HepG2 (cell line): ENCODE measurements at regions not wholly inside any gene's neighbourhood (a gene's known extent, or its start where the extent isn't known, plus 50 kb on each side); places are given as distances from the start of the nearest gene placed in this dataset.

Experiments used
- ATAC-seq: fragments of 200-7000 bp; cut with Tn5 transposase; 3 replicates; pipeline ENCODE4 v1.9.1; 2020; ENCODE audit warnings: mild to moderate bottlenecking, moderate library complexity
- BruUV-seq: library from RNA; stranded (reverse); fragments of 400-500 nt; replicated peaks from 2 replicates; lab custom pipeline; 2021; lab: Mats Ljungman, UMichigan
- CTCF ChIA-PET: fragments of 300-600 bp; formaldehyde crosslinking; extraction: SDS; loops from one replicate; lab custom pipeline; 2021; ENCODE audit warnings: low total read pairs, inconsistent platforms, low intra/inter-chr PET ratio; lab: Yijun Ruan, JAX
- POLR2A ChIA-PET: fragments of 350-600 bp; sonication (Branson Sonifier 250); formaldehyde crosslinking; loops from one replicate; lab custom pipeline; 2020; ENCODE audit warnings: antibody characterized with exemption, inconsistent platforms; lab: Yijun Ruan, JAX
- DNase-seq: peaks from one replicate; pipeline ENCODE4 v3.0.0-alpha.2; 2015; ENCODE audit warnings: low spot score
- FAIRE-seq: peaks from 3 replicates; lab custom pipeline; 2011; peaks lifted over from hg19 to GRCh38; lab: Jason Lieb, UNC
- H2AFZ ChIP-seq: one replicate; pipeline ENCODE4 v1.6.1; 2011; ENCODE audit warnings: low read length, inconsistent platforms
- H3K27ac ChIP-seq: fragments of 300-600 bp; 3 replicates; pipeline ENCODE4 v1.8.0; 2011; ENCODE audit warnings: mixed run types, mild to moderate bottlenecking, mixed read lengths, low read length, inconsistent platforms; ENCODE audit not compliant: insufficient read depth; ENCODE audit errors: extremely low read length
- H3K27me3 ChIP-seq, 2 experiments: fragments of 200-600 bp in 1 of 2; 2 replicates in 1 of 2; 3 replicates in 1 of 2; pipeline versions ENCODE4 v1.6.0 to v1.8.0; 2011; ENCODE audit warnings: low read length in 2 of 2, mild to moderate bottlenecking in 2 of 2, moderate library complexity in 2 of 2, inconsistent platforms in 1 of 2; ENCODE audit not compliant: insufficient read depth in 2 of 2, control insufficient read depth in 1 of 2
- H3K36me3 ChIP-seq, 2 experiments: fragments of 200-600 bp in 1 of 2; replicated peaks in 1 of 2; 2 replicates in 1 of 2; 3 replicates in 1 of 2; pipeline versions ENCODE4 v1.5.1 to v1.8.0; 2011; ENCODE audit warnings: low read length in 2 of 2, inconsistent platforms in 1 of 2; ENCODE audit not compliant: insufficient read depth in 2 of 2, control insufficient read depth in 1 of 2
- H3K4me1 ChIP-seq: 2 replicates; pipeline ENCODE4 v1.5.1; 2012; ENCODE audit warnings: low read length, inconsistent platforms; ENCODE audit not compliant: insufficient read depth
- H3K4me2 ChIP-seq: 2 replicates; pipeline ENCODE4 v1.6.0; 2011; ENCODE audit warnings: low read depth, low read length, inconsistent platforms
- H3K4me3 ChIP-seq, 3 experiments: fragments of 200-600 bp in 1 of 3; sonication (generic), shearing (Covaris generic) in 1 of 3; replicated peaks in 1 of 3; 2 replicates each; pipeline ENCODE4 v1.5.1; 2011 to 2016; ENCODE audit warnings: low read length in 3 of 3, inconsistent platforms in 2 of 3, low read depth in 2 of 3, mild to moderate bottlenecking in 2 of 3, control low read depth in 1 of 3, mixed read lengths in 1 of 3; ENCODE audit not compliant: insufficient read depth in 1 of 3
- H3K79me2 ChIP-seq: one replicate; pipeline ENCODE4 v1.6.1; 2011; ENCODE audit warnings: low read length, inconsistent platforms; ENCODE audit not compliant: insufficient read depth
- H3K9ac ChIP-seq: 2 replicates; pipeline ENCODE4 v1.6.0; 2011; ENCODE audit warnings: mild to moderate bottlenecking, low read depth, low read length, inconsistent platforms; ENCODE audit not compliant: insufficient read depth
- H3K9me3 ChIP-seq: 2 replicates; pipeline ENCODE4 v1.5.1; 2012; ENCODE audit warnings: mild to moderate bottlenecking, low read length
- H4K20me1 ChIP-seq: 2 replicates; pipeline ENCODE4 v1.6.0; 2011; ENCODE audit warnings: inconsistent platforms, mild to moderate bottlenecking, low read length, moderate library complexity; ENCODE audit not compliant: insufficient read depth
- ARNT2 ChIP-seq: sonication (generic); formaldehyde crosslinking; IDR thresholded peaks from 2 replicates; pipeline ENCODE4 v1.8.0; 2022; ENCODE audit warnings: mild to moderate bottlenecking, low read depth, missing genetic modification reagents, moderate library complexity
- BCL6 ChIP-seq: IDR thresholded peaks from 2 replicates; pipeline ENCODE4 v1.6.1; 2016; ENCODE audit warnings: missing genetic modification reagents, missing compliant biosample characterization
- CC2D1A ChIP-seq: sonication (generic); formaldehyde crosslinking; IDR thresholded peaks from 2 replicates; pipeline ENCODE4 v1.8.1; 2023; ENCODE audit warnings: mild to moderate bottlenecking, missing genetic modification reagents
- CEBPB ChIP-seq: IDR thresholded peaks from 2 replicates; pipeline ENCODE4 v1.6.1; 2011; ENCODE audit warnings: low read depth, low read length, improper control_type of control experiment, borderline replicate concordance
- CTCF ChIP-seq: sonication (generic); formaldehyde crosslinking; IDR thresholded peaks from 2 replicates; pipeline ENCODE4 v1.5.0; 2020; ENCODE audit warnings: mild to moderate bottlenecking, missing genetic modification reagents, moderate library complexity
- FOSL2 ChIP-seq: sonication (generic); formaldehyde crosslinking; IDR thresholded peaks from 2 replicates; pipeline ENCODE4 v1.4.0; 2020; ENCODE audit warnings: missing genetic modification reagents
- JDP2 ChIP-seq: sonication (generic); formaldehyde crosslinking; IDR thresholded peaks from 2 replicates; pipeline ENCODE4 v1.8.1; 2022; ENCODE audit warnings: missing genetic modification reagents, borderline replicate concordance
- KAT2B ChIP-seq: fragments of 150-350 bp; IDR thresholded peaks from 2 replicates; pipeline ENCODE4 v1.6.1; 2014; ENCODE audit warnings: low read depth, low read length, borderline replicate concordance
- NFRKB ChIP-seq: fragments of 450-650 bp; IDR thresholded peaks from 2 replicates; pipeline ENCODE4 v1.6.1; 2017
- NR2F2 ChIP-seq: IDR thresholded peaks from 2 replicates; pipeline ENCODE4 v1.6.1; 2012; ENCODE audit warnings: low read depth, inconsistent platforms, borderline replicate concordance
- STAG1 ChIP-seq: sonication (generic); formaldehyde crosslinking; IDR thresholded peaks from 2 replicates; pipeline ENCODE4 v1.4.0; 2020; ENCODE audit warnings: missing genetic modification reagents
- TGIF2 ChIP-seq: IDR thresholded peaks from 2 replicates; pipeline ENCODE4 v1.6.1; 2016; ENCODE audit warnings: control low read depth, missing compliant biosample characterization
- THAP11 ChIP-seq: IDR thresholded peaks from 2 replicates; pipeline ENCODE4 v1.6.1; 2016; ENCODE audit warnings: missing biosample characterization, missing genetic modification reagents
- ZBTB1 ChIP-seq: sonication (generic); formaldehyde crosslinking; IDR thresholded peaks from 2 replicates; pipeline ENCODE4 v1.4.0; 2020; ENCODE audit warnings: missing genetic modification reagents, borderline replicate concordance
- ZC3H13 ChIP-seq: sonication (generic); formaldehyde crosslinking; IDR thresholded peaks from 2 replicates; pipeline ENCODE4 v1.8.1; 2023; ENCODE audit warnings: mild to moderate bottlenecking, missing genetic modification reagents, moderate library complexity
- ZFP36L2 ChIP-seq: sonication (generic); formaldehyde crosslinking; IDR thresholded peaks from 2 replicates; pipeline ENCODE4 v1.4.0; 2020; ENCODE audit warnings: missing genetic modification reagents
- ZNF430 ChIP-seq: sonication (generic); formaldehyde crosslinking; IDR thresholded peaks from 2 replicates; pipeline ENCODE4 v1.9.0; 2021; ENCODE audit warnings: mild to moderate bottlenecking, missing genetic modification reagents
- ZNF672 ChIP-seq: sonication (generic); formaldehyde crosslinking; IDR thresholded peaks from 2 replicates; pipeline ENCODE4 v1.8.1; 2022; ENCODE audit warnings: missing genetic modification reagents
- WGBS: methylation state at CpG from one replicate; pipeline ENCODE4 v1.1.6; 2017; ENCODE audit warnings: low lambda C conversion rate; 5-methylcytosine and 5-hydroxymethylcytosine counted together
- in situ Hi-C: cut with HindIII; loops from 2 replicates; pipeline ENCODE4 v1.10.0; 2017; ENCODE audit warnings: low pct_unique_long_range_greater_than_20kb; ENCODE audit not compliant: extremely low pct_ligation_motif_present
- intact Hi-C: fragments of 100-400 bp; cut with micrococcal nuclease; formaldehyde crosslinking; loops from one replicate; pipeline ENCODE4 v1.10.0; 2022; ENCODE audit not compliant: unreplicated experiment
- TF ChIP-seq, protein P1 (sequence below): sonication (generic); formaldehyde crosslinking; IDR thresholded peaks from 2 replicates; pipeline ENCODE4 v1.4.0; 2020; ENCODE audit warnings: missing genetic modification reagents, mild to moderate bottlenecking, borderline replicate concordance

DNA sequence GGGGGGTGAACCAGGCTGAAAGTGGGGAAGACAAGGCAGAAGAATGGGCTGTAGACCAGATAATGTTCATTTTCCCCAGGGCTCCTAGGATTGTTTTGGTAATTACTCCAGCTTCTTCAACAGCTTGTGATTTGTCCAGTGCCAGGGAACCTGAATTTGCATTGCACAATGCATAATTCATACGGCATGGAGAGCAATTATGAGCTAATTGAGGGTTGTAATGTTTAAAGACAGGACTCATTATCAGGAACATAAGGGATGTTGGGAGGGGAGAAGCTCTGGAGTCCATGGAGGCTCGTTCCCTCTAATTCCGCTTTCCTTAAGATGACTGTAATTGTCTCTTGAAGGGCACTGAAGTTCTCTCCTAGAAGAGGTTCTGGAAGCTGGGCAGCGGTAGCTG lies 405.0 kb upstream of the ZMIZ1 start:
- intact Hi-C loops, result no loop called here
- Histone ChIP-seq H3K9ac (no peak overlapping the region), H4K20me1 (no peaks in the 10 kb centered on the region), H3K27me3 (no peaks in the 10 kb centered on the region; a peak in 1 of 5 replicates), H2AFZ (no peak overlapping the region), H3K4me2 (no peak overlapping the region), H3K36me3 (no peaks in the 10 kb centered on the region), H3K27ac (no peak overlapping the region), H3K4me1 (peaks cover 3% of the 10 kb centered on the region)
- 55% methylated on average over 4 of the region's 4 CpGs for WGBS
- DNase-seq, result no peak
- FAIRE-seq, result no peak
- no TSS peak for BruUV-seq
- POLR2A ChIA-PET, result no interaction called here
- TF ChIP-seq CEBPB (0 out of 2 replicates have a peak, but pooled peaks have one; percentile 13), ZNF672 (CRISPR knock-in tag) (no peak)
- TF ChIP-seq, all 625 proteins: peak for 1
- Histone ChIP-seq H3K4me3 (no peak overlapping the region), H3K79me2 (no peaks in the 10 kb centered on the region), H3K9me3 (peaks cover 20% of the 10 kb centered on the region)
- in situ Hi-C loops, result no loop called here
- CTCF ChIA-PET, result no interaction called here
- no peak for ATAC-seq

DNA sequence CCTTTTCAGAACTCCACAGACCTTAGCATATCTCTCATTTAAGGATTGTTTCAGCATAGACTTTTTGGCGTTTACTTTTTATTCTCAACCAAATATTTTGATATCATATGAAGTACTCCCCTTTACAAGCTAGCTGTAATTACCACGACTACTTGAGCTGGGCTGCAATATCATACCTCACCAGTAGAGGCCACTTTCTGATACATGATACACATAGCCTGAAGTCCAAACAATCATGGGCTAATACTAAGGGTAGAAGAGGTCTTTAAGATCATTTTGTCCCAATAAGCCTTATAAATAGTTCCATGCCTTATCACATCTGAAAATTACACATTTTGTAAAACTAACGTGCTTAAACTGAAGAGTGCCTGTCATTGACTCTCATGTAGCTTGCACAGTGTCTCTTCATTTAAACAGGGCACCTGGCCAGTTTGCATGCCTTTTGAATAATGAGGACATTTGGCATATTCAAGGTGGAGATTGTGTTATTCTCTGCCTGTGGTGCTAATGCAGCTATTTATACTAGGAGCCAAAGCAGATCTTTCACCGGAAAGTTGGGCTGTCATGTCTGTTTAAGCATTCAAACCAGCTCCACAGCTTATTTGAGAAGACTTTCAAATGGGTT lies 403.7 kb upstream of the ZMIZ1 start:
- Histone ChIP-seq H3K27ac (no peak overlapping the region), H3K9ac (no peak overlapping the region), H3K79me2 (no peaks in the 10 kb centered on the region), H3K27me3 (no peaks in the 10 kb centered on the region; a peak in 1 of 5 replicates), H3K9me3 (peaks cover 20% of the 10 kb centered on the region), H2AFZ (no peak overlapping the region), H3K4me3 (no peak overlapping the region), H3K4me2 (no peak overlapping the region), H4K20me1 (no peaks in the 10 kb centered on the region), H3K36me3 (no peaks in the 10 kb centered on the region), H3K4me1 (no peaks in the 10 kb centered on the region)
- 15% methylated on average over 4 of the region's 4 CpGs for WGBS
- ChIA-PET POLR2A (no interaction called here), CTCF (interaction anchor here (1.3 kb wide), 1 partner anchor 531 kb away, joined by 4 read pairs; no protein-coding TSS in a partner anchor)
- intact Hi-C loops, result no loop called here
- in situ Hi-C loops, result no loop called here
- no TSS peak for BruUV-seq
- DNase-seq (no peak), ATAC-seq (no peak), FAIRE-seq (no peak)
- TF ChIP-seq CTCF (CRISPR knock-in tag), result peak; percentile 54
- no peak for TF ChIP-seq KAT2B
- TF ChIP-seq CC2D1A (CRISPR knock-in tag), result no peak
- no peak for TF ChIP-seq JDP2 (CRISPR knock-in tag)
- TF ChIP-seq ZBTB1 (CRISPR knock-in tag), result no peak
- TF ChIP-seq THAP11 (CRISPR knock-in tag), result no peak
- TF ChIP-seq, protein P1, sequence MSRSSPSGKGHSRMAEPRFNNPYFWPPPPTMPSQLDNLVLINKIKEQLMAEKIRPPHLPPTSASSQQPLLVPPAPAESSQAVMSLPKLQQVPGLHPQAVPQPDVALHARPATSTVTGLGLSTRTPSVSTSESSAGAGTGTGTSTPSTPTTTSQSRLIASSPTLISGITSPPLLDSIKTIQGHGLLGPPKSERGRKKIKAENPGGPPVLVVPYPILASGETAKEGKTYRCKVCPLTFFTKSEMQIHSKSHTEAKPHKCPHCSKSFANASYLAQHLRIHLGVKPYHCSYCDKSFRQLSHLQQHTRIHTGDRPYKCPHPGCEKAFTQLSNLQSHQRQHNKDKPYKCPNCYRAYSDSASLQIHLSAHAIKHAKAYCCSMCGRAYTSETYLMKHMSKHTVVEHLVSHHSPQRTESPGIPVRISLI (CRISPR knock-in tag), result no peak
- no peak for TF ChIP-seq ARNT2 (CRISPR knock-in tag)
- TF ChIP-seq TGIF2, result no peak
- TF ChIP-seq NFRKB, result no peak
- no peak for TF ChIP-seq ZFP36L2
- TF ChIP-seq STAG1 (CRISPR knock-in tag), result peak; percentile 64
- TF ChIP-seq ZC3H13 (CRISPR knock-in tag), result no peak
- TF ChIP-seq FOSL2, result no peak
- no peak for TF ChIP-seq BCL6 (CRISPR knock-in tag)
- no peak for TF ChIP-seq NR2F2
- TF ChIP-seq ZNF430 (CRISPR knock-in tag), result no peak
